SK-MEL-5 (cell line): ENCODE measurements at regions not wholly inside any gene's neighbourhood (a gene's known extent, or its start where the extent isn't known, plus 50 kb on each side); places are given as distances from the start of the nearest gene placed in this dataset.

Source experiments
- DNase-seq: peaks from one replicate; pipeline ENCODE4 v3.0.0-alpha.2; 2016; ENCODE audit warnings: low read depth, low spot score
- in situ Hi-C: cut with HindIII; loops from 2 replicates; pipeline ENCODE4 v1.10.0; 2016; ENCODE audit warnings: low sequenced_read_pairs, high pct_unique_total_duplicates, low pct_unique_long_range_greater_than_20kb

DNA sequence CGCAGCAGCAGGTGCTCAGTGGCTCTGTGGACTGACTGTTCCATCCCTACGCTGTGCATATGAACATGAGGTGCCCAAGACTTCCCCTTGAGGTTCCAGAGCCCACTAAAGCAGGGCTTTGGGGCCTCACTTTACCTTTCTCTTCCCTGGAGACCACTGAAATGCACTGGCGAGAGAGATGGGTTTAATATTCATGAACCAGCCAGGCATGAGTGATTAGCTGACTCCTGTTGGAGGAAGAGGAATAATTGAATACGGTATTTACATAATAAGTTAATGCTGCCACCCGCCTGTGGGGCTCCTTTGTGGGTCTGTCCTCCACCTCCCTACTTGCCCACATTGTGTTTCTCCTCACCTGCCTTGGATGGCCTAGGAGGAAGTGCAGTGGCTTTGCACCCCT, 263.4 kb downstream of the TLE3 start:
- no peak for DNase-seq
- in situ Hi-C loops, result no loop called here

DNA sequence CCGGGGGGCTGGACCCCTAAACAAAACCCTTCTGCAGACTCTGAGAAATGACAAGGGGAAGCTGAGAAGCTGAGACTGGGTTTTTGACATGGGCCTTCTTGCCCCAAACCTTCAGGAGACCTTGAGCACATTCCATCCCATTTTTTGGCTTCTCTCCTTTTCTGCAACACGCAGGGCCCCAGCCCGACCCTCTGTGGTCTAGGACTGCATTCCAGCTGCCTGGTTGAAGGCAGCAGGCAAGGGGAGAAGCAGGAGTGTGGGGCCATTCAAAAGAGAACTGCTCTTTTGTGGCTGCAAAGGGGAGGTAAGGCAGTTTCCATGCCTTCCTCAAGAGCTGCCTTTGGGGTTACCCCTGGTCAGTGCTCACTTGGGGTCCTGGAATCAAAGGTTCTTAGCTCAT, 263.0 kb downstream of the TLE3 start:
- DNase-seq, result no peak
- in situ Hi-C loops, result no loop called here

DNA sequence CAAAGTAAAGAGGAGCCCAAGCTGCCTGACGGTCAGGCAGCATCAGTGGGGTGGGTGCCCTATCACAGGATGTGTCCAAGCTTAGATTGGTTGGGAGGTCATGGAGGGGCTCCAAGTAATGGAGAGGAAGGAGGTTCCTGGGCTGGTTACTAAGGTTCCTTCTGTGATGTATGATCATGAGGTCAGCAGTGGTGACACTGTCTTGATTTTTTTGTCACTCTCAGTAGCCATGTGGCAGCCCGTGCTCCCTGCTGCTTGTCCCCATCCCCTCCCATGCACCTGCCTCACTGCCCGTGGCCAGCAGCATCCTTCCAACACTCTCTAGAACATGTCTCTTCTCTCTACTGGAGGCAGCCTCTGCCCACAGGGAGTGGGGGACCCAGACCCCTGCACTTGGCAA, 261.7 kb downstream of the TLE3 start:
- no peak for DNase-seq
- in situ Hi-C loops, result no loop called here

DNA sequence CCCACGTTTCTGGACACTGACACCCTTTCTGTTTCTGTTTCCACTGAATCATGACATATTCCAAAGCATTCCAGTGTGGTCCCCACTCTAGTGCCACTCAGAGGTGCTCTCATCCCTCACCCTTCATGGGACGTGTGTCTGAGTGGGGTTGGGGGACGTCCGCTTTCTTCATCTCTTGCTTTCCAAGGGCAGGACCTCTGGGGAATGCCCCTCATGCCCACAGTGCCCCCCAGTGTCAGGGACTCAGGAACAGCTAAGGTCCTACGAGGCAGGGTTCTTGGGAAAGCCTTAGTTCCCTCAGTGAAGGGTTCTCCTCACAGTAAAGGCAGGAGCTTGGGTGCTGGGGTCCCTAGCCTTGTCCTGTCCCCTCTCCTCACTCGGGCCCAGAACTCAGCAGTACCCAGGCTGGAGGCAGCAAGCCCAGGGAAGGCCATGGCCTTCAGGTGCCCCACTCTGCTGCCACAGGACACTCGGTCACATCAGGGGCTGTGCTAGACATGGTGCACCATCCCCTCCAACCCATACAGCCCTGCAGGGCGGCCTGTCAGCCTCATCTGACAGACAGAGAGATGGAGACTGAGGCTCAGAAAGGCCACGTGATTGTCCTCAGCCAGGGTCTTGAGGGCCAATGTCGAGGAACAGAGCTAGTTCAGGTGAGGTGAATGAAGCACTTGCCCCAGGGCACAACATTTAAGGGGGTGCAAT, 261.0 kb downstream of the TLE3 start:
- no peak for DNase-seq
- in situ Hi-C loops, result no loop called here

DNA sequence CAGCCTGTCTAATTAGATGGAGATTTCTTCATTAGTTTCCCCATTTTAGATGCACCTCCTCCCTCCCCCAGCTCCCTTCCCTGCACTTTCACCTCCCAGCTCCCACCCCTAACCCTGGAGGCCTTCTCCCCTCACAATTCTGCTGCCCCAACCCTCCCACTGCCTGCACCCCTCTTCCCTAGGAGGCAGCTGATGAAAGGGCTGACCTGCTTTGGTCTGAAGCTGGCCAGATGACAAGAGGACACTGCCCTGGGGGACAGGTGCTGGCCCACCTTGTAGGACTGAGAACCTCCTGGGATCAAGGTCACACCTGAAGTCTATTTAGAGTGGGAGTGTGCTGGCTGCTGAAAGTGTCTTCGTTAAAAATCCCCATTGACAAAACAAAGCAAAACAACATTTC, 259.4 kb downstream of the TLE3 start:
- DNase-seq, result no peak
- in situ Hi-C loops, result no loop called here

DNA sequence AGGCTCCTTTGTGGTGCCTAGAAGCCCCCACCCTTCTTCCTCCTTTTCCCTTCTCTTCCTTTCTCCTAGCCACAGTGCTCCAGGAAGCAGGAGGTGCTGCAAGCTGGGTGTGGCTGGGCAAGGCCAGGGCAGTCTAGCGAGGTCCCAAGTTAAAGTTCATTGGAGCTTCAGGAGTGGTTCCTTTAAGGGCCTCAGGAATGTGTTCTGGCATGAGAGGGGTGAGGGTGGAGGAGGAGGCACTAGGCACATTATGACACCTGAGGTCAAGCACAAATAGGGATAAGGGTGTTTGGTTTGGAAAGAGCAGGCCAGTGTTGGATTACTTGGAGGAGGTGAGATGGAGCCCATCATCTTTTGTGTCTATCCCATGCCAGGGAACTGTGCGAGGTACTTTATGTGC, 258.7 kb downstream of the TLE3 start:
- in situ Hi-C loops, result no loop called here
- DNase-seq, result no peak

DNA sequence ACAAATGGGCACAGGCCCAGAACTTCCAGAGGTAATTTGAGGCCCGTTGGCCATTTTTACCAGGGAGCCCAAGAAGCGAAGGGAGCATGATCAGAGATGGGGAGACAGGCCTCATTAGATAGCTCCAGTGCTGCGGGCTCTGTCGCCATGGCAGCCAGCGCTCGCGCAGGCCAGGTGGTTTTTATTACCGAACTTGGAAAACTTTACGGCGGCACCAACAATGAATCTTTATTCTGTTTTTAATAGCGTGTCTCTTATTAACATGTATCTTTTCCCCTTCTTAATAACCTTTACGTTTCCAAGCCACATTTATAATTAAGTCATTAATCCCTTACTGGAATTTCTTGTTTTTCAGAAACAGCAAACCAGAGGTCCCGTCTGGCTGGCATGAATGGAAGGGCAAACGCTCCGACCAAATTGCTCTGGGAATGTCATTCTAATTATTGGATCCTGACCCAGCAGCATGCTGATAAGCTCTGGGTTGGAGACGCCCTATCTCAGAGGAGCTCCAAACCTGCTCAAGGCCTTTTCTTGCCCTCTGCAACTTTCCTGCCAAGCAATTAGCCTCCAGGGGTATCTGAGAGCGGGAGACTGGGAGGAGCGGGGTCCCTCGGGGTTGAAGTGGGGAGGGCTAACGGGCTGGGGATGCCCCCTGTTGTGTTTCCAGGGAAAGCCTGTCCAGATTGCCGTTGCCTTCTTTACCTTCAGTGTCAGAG, 256.4 kb downstream of the TLE3 start:
- in situ Hi-C loops, result no loop called here

DNA sequence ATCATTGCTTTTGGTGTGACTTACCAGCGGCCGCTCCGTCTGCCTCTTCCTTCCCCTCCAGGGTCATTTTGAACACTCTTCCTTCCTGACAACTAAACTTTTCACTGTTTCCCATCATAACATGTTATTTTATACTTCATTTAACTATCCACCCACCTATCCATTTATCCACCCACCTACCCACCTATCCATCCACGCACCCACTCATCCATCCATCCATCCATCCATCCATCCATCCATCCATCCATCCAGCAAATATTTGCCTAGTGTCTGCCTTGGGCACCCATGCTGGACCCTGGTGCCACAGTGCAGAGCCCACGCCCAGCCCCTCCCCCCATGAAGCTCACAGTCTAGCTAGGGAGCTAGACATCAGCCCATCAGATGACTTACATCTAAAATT, 254.9 kb downstream of the TLE3 start:
- in situ Hi-C loops, result no loop called here

More for the DNA sequence above, 256.4 kb downstream of the TLE3 start:
- no peak for DNase-seq

DNA sequence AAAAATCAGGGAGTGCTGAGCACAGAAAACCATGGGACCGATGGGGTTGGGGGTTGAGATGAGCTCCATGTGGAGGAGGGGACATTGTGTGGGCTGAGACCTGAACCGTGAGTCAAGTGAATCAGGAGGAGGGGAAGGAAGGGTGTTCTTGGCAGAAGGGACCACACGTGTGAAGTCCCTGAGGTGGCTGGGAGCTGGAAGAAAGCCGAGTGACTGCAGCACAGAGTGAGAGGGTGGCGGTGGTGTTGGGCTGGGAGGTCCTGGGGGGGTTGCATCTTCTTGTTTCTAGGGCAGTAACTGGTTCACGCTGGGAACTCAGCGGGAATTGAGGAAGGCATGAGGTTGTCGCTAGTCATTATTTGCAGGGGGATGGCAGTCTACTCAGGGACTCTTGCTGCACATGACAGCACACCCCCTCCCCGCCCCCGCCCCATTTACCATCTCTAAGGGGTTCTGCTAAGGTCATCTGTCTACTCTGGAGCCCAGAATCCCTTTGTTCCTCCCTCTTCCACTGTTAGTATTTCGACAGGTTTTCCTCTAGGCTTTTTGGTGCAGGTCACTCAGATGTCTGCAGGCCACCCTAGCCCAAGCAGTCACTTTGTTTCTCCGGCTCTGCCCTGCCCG, 254.3 kb downstream of the TLE3 start:
- DNase-seq, result no peak
- in situ Hi-C loops, result no loop called here

More for the DNA sequence above, 254.9 kb downstream of the TLE3 start:
- DNase-seq, result no peak

DNA sequence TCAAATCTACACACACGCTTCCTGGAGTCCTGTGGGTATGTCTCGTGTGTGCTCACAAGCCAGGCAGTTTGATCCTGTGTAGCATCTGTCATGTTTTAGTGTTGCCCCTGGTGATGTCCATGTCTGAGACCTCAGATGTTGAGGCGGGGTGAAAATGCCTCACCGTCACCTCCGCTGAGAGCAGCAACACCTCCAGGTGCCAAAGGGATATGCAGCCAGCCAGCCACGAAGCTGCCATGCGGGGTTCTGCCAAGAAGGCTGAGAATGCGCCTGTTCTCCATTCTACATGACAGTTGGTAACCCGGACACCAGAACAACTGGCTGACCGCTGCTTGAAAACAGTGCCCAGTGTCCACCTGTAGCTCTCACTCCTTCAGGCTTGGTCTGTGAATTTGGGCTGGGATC, 253.8 kb downstream of the TLE3 start:
- no peak for DNase-seq
- in situ Hi-C loops, result no loop called here

DNA sequence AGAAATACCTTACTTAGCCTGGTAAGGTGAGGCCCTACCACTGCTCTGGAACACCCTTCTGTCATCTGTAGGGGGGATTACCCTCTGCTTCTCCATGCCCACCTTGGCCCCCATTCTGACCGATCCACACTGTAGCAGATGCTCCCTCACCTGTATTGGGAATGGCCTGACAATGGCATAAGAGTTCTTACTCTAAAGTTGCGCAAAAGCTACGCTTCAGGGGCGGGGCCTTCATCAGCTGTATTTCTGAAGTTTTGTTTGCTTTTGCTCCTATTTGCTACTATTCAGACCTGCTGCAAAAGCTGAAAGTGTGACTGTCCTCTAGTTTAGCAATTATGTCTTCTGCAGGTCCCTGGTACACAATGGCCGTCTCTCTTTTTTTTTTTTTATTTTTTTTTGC, 252.6 kb downstream of the TLE3 start:
- DNase-seq, result no peak
- in situ Hi-C loops, result no loop called here

DNA sequence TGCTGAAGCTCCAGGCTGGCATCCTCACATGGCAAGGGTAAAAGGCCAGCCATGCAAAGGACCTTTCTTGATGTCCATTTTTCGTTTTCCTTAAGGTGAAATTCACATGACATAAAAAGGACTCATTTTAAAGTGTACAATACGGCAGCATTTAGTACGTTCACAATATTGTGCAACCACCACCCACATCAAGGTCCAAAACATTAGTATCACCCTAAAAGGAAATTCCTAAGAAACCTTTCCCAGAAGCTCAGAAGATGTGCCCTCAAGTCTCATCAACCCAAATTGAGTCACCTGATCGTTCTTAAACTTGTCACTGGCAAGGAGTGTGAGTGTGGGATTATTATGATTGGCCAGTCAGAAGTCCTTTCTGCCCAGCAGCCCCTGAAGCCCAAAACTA, 250.1 kb downstream of the TLE3 start:
- no peak for DNase-seq
- in situ Hi-C loops, result no loop called here

DNA sequence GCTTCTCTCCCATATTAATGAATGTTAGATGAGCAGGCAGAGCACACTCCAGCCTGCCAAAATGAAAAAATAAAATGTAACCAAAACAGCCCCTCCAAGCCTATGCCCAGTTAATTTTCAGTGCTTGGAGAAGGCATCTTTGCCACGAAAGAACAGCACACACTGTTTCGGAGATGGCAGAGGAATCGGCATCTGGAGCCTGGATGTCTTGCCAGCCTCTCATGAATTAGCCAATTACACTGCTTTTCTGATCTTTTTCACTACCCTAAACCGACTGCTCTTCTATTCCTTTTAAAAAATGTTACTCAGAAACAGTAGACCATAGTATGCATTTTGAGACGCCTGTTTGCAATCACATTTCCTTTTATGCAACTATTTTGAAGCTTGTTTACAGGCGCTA, 249.6 kb downstream of the TLE3 start:
- in situ Hi-C loops, result no loop called here

DNA sequence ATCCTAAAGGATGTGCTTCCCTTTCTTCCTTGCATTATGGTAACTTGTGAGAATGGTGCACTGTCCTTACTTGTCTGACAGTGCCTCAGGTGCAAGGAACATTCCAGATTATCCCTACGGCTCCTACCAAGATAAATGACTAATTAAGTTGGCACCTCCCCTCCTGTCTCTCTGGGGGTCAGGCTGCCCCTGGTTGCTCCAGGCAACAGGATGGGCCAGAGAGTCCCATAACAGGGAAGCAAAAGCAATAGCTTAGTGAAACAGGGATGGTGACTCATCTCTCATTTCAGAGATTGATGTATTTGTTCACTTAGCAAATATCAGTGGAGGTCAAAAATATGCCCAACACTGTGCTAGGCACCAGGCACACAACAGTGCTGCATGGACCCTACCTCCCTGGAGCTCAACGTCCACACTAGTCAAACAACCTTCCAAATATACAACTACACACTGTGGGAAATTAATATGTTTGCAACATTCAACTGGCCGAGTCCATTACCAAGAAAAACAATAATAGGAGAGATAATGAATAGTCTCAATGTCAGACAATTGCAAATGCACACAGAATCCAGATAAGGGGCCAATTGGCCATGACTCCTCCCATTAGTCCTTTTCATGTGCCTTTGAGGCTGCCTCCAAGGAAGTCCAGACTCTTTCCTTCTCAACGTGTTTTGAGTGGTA, 249.0 kb downstream of the TLE3 start:
- DNase-seq, result no peak

More for the DNA sequence above, 249.6 kb downstream of the TLE3 start:
- no peak for DNase-seq

DNA sequence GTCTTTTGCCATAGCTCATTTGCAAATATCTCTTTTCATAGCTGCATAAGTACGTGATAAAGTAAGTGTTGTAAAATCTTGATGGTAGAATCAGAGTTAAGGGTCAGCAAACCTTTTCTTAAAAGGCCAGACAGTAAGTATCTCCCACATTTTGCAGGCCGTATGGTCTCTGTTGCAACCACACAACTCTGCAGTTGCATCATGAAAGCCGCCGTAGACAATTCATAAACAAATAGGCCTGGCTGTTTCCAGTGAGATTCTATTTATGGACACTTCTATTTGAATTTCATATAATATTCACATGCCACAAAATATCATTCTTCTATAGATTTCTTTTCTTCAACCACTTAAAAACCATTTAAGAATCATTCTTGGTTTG, 248.5 kb downstream of the TLE3 start:
- in situ Hi-C loops, result no loop called here
- DNase-seq, result no peak

More for the DNA sequence above, 249.0 kb downstream of the TLE3 start:
- in situ Hi-C loops, result no loop called here

DNA sequence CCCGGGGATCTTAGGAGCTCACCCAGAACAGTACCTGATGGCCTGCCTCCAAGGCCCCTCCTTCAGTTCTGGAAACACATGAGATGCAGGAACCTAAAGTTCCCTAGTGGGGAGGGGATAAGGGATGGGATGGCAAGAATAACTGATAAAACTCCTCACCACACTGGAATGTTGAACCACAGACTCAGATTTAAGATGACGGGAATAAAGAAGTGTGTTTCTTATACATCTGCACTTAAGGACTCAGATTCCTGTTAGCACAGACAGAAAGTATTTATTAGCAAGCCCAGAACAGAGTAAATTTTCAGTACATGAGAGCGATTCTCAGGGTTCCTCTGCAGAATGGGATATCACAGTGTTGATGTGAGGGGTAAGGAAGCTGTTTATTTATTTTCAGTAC, 245.2 kb downstream of the TLE3 start:
- no peak for DNase-seq
- in situ Hi-C loops, result no loop called here

DNA sequence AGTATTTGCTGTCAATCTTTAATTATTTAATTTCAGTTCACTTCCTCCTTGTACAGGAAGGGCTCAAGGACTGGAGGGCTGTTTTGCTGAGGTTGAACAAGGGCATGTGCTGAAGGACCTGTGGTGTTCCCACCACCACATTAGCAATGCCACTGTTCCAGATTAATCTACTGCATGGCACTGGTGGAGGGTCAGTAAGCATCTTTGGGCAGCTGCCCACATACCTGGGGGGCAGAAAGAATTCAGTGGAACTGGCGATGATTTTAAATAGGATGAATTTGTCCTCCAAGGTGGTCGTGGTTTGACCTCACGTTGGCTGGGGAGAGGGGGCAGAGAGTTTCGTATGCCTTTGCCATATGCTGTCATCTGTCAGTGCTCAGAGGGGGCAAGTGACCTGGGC, 244.8 kb downstream of the TLE3 start:
- in situ Hi-C loops, result no loop called here

DNA sequence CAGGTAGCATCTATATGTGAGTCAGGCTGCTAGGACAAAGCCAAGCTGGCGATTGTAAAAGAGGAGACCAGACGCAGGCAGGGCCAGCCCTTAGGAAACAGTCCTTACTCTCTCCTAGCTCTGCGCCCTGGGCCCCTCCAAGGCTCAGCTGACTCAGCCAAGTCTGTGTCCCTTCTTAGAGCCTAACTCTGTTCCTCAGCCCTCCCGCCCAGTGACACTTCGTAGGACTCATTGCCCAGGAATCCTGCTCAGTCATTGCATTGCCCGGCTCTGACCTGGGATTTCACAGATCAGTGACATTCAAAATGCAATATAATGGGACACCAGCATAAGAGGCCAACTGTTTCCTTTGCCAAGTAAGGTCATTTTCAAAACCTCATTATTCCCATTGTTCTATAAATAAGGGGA, 244.2 kb downstream of the TLE3 start:
- in situ Hi-C loops, result no loop called here
- no peak for DNase-seq

More for the DNA sequence above, 244.8 kb downstream of the TLE3 start:
- no peak for DNase-seq
